GM12873 (cell line): ENCODE measurements at regions not wholly inside any gene's neighbourhood (a gene's known extent, or its start where the extent isn't known, plus 50 kb on each side); places are given as distances from the start of the nearest gene placed in this dataset.

Source experiments
- TF ChIP-seq, protein P1 (sequence below): IDR thresholded peaks from 2 replicates; pipeline ENCODE4 v1.5.1; 2012; ENCODE audit warnings: low read depth, mild to moderate bottlenecking, moderate library complexity, low read length, control low read depth; ENCODE audit not compliant: insufficient read depth; ENCODE audit errors: missing control alignments

DNA sequence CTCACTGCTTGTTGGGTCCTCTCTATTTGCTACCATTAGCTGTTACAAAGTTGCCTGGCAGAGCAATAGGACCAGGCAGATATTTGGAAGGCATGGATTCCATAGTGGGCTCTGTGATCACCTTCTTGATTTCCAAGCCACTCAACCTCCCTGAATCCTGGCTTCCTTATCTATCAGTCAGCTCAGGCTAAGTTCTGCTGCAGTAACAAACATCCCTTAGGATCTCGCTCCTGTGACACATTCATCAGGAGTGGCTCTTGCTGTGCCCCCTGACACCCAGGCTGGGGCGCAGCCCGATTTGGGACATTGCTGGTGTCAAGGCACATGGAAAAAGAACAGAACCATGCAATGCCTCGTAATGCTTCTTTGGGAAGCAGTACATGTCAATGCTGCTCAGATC, 503.9 kb downstream of the TBC1D22A start:
- TF ChIP-seq, protein P1, sequence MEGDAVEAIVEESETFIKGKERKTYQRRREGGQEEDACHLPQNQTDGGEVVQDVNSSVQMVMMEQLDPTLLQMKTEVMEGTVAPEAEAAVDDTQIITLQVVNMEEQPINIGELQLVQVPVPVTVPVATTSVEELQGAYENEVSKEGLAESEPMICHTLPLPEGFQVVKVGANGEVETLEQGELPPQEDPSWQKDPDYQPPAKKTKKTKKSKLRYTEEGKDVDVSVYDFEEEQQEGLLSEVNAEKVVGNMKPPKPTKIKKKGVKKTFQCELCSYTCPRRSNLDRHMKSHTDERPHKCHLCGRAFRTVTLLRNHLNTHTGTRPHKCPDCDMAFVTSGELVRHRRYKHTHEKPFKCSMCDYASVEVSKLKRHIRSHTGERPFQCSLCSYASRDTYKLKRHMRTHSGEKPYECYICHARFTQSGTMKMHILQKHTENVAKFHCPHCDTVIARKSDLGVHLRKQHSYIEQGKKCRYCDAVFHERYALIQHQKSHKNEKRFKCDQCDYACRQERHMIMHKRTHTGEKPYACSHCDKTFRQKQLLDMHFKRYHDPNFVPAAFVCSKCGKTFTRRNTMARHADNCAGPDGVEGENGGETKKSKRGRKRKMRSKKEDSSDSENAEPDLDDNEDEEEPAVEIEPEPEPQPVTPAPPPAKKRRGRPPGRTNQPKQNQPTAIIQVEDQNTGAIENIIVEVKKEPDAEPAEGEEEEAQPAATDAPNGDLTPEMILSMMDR = no peak

DNA sequence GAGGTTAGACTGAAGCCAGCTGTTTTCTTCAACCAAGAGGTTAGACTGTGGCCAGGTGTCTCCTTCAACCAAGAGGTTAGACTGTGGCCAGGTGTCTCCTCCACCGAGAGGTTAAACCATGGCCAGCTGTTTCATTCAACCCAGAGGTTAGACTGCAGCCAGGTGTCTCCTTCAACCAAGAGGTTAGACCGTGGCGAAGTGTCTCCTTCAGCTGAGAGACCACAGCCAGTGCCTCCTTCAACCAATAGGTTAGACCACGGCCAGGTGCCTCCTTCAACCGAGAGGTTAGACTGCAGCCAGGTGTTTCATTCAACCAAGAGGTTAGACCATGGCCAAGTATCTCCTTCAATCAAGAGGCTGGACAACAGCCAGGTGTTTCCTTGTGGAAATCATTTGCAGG, 498.1 kb downstream of the TBC1D22A start:
- TF ChIP-seq, protein P1 = no peak

DNA sequence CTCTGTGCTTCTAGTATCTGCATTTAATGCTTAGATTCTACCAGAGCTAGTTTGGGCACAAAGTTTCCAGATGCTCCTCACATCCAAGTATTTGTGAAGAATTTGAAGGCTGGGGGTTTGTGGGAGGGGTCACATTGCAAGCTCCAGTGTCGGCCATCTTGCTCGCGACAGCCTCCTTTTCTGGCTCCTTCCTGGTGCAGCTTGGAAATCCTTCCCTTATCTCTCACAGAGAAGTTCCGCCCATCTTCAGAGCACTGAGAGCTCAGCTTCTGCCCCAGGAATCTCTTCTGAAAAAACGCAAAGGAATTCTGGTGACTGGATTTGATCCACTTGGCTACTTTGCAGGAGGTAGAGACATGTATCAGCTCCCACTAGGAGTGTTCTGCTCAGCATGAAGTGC, 497.5 kb downstream of the TBC1D22A start:
- TF ChIP-seq, protein P1 = no peak

DNA sequence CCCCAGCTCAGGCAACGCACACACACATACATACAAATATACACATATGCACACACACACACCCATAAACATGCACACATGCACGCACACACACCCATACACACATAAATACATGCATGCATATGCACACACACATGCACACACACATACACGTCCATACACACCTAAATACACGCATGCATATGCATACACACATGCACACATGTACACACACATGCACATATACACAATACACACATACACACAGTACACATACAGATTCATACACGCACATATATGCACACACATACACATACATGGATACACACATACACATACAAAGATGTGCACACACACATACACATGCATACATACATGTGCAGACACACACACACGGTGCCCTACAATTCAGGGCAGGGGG, 496.6 kb downstream of the TBC1D22A start:
- TF ChIP-seq, protein P1 = no peak

DNA sequence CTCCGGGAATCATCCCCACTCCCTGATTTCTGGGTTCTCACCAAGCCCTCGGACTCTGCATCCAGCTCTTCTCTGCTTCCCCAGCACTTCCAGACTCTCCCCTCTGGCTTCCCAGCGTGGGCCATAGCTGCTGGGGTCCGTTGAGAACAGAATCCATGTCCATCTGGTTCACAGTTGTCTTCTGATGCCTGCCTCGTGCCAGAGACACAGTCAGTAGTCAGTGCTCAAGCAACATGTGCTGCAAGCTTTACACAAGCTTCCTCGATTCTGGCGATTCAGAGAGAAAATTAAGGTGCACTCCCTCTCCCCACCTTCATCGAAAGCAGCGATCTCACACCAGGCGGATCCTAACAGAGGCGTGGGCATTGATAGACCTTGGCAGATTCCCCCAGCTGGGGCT, 495.5 kb downstream of the TBC1D22A start:
- TF ChIP-seq, protein P1 = no peak

DNA sequence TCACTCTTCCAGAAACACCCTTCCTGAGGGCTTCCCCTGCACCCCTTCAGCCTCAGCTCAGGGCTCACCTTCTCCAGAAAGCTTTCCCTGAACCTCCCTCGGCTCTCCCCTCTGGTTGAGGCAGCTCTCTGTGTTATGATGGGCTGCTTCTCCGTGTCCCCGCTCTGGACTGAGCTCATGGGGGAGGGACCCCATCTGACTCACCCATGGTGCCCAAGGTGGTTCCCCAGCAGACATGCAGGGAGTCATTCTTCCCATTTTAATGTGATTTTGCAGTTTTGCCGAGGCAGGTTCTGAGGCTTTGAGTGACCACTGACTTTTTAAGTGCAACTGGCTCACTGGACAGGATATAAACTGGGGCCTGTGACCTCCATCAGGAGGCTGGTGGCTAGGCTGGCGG, 495.1 kb downstream of the TBC1D22A start:
- TF ChIP-seq, protein P1 = no peak

DNA sequence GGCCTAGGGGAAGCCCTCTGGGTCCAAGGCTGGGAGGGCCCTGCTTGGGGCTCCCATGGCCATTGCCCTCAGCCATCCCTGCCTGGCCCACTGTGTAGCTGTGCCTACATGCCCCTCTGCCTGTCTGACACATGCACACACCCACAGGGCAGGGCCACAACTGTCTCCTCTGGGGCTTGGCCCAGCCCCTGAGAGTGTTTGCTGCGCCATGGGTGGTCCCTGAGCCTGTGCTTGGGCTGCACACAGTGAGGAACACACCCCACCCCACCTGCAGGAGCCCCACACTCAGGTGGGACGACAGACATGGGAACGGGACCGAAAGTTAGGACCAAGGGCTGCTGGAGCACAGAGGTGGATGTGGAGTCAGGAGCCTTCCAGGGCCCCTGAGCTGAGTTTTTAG, 489.5 kb downstream of the TBC1D22A start:
- TF ChIP-seq, protein P1 = no peak
